Caco-2 (cell line): ENCODE measurements at regions not wholly inside any gene's neighbourhood (a gene's known extent, or its start where the extent isn't known, plus 50 kb on each side); places are given as distances from the start of the nearest gene placed in this dataset.

Experiments
- BruUV-seq: library from RNA; stranded (reverse); fragments of 400-500 nt; replicated peaks from 2 replicates; lab custom pipeline; 2021; lab: Mats Ljungman, UMichigan
- CTCF ChIA-PET: fragments of 300-600 bp; sonication (Branson Sonifier 250); formaldehyde crosslinking; loops from one replicate; lab custom pipeline; 2022; ENCODE audit warnings: antibody characterized with exemption; lab: Charles Lee
- POLR2A ChIA-PET: fragments of 300-600 bp; sonication (Branson Sonifier 250); formaldehyde crosslinking; loops from one replicate; lab custom pipeline; 2022; ENCODE audit warnings: antibody characterized with exemption; lab: Charles Lee
- DNase-seq, 2 experiments: peaks; one replicate each; pipeline versions ENCODE4 v3.0.0 to v3.0.0-alpha.2; 2020 to 2022
- H3K27me3 ChIP-seq: replicated peaks from 2 replicates; pipeline ENCODE4 v1.6.0; 2011; ENCODE audit warnings: low read length; ENCODE audit not compliant: control insufficient read depth, insufficient read depth
- H3K36me3 ChIP-seq: 2 replicates; pipeline ENCODE4 v1.5.1; 2011; ENCODE audit warnings: low read length; ENCODE audit not compliant: control insufficient read depth, insufficient read depth
- H3K4me1 ChIP-seq: fragments of 250-450 bp; sonication (Bioruptor Pico); 2 replicates; pipeline ENCODE4 v1.5.1; 2020; ENCODE audit warnings: mild to moderate bottlenecking
- H3K4me3 ChIP-seq: 2 replicates; pipeline ENCODE4 v1.5.1; 2011; ENCODE audit warnings: low read depth, mild to moderate bottlenecking, control low read depth, low read length
- H3K9me3 ChIP-seq: fragments of 250-450 bp; sonication (Bioruptor Pico); 2 replicates; pipeline ENCODE4 v1.5.1; 2020; ENCODE audit warnings: mild to moderate bottlenecking, moderate library complexity
- H3K27ac Mint-ChIP-seq: one replicate; pipeline ENCODE4 v1.8.0; 2022; ENCODE audit warnings: mixed read lengths; ENCODE audit not compliant: unreplicated experiment
- H3K27me3 Mint-ChIP-seq: one replicate; pipeline ENCODE4 v1.8.0; 2022; ENCODE audit warnings: mixed read lengths; ENCODE audit not compliant: insufficient read depth, unreplicated experiment
- H3K36me3 Mint-ChIP-seq: one replicate; pipeline ENCODE4 v1.8.0; 2022; ENCODE audit warnings: mild to moderate bottlenecking, mixed read lengths; ENCODE audit not compliant: insufficient read depth, unreplicated experiment
- H3K4me1 Mint-ChIP-seq: one replicate; pipeline ENCODE4 v1.8.0; 2022; ENCODE audit warnings: low read depth, mixed read lengths; ENCODE audit not compliant: unreplicated experiment
- H3K4me3 Mint-ChIP-seq: one replicate; pipeline ENCODE4 v1.8.0; 2022; ENCODE audit warnings: mild to moderate bottlenecking, moderate library complexity, mixed read lengths; ENCODE audit not compliant: unreplicated experiment
- H3K9me3 Mint-ChIP-seq: one replicate; pipeline ENCODE4 v1.8.0; 2022; ENCODE audit warnings: mixed read lengths; ENCODE audit not compliant: unreplicated experiment
- CTCF ChIP-seq, 2 experiments: fragments of 200-600 bp in 1 of 2; IDR thresholded peaks; 1 replicate in 1 of 2; 2 replicates in 1 of 2; pipeline versions ENCODE4 v1.5.1 to v1.8.0; 2011 to 2022; ENCODE audit warnings: antibody characterized with exemption in 1 of 2, control low read depth in 1 of 2, inconsistent platforms in 1 of 2, low read depth in 1 of 2, low read length in 1 of 2, mild to moderate bottlenecking in 1 of 2, moderate library complexity in 1 of 2; ENCODE audit not compliant: insufficient read depth in 1 of 2, severe bottlenecking in 1 of 2, unreplicated experiment in 1 of 2
- intact Hi-C: fragments of 100-400 bp; cut with micrococcal nuclease; formaldehyde crosslinking; loops from one replicate; pipeline ENCODE4 v1.10.0; 2022; ENCODE audit not compliant: unreplicated experiment

GRCh38 chr1:42006093-42006492, 87.4 kb upstream of the HIVEP3 start:
- H3K9me3 ChIP-seq: no peaks in the 10 kb centered on the region
- H3K4me1 ChIP-seq: no peaks in the 10 kb centered on the region
- intact Hi-C loops: loop anchor here (10.0 kb wide), 1 partner anchor 431 kb away; no protein-coding TSS in a partner anchor
- peaks cover 12% of the 10 kb centered on the region for H3K27me3 Mint-ChIP-seq
- H3K4me1 Mint-ChIP-seq: no peaks in the 10 kb centered on the region
- H3K36me3 ChIP-seq: no peaks in the 10 kb centered on the region
- POLR2A ChIA-PET: no interaction called here
- H3K4me3 ChIP-seq: no peak overlapping the region
- no TSS peak for BruUV-seq
- no peaks in the 10 kb centered on the region for H3K9me3 Mint-ChIP-seq
- H3K4me3 Mint-ChIP-seq: no peak overlapping the region
- no peak for DNase-seq
- no peaks in the 10 kb centered on the region for H3K36me3 Mint-ChIP-seq
- H3K27ac Mint-ChIP-seq: no peak overlapping the region
- CTCF ChIA-PET: no interaction called here
- H3K27me3 ChIP-seq: no peaks in the 10 kb centered on the region
- TF ChIP-seq CTCF (IDR thresholded peaks at IDR 0.05; ENCODE audit: insufficient read depth in 1 of 2, low read depth in 1 of 2, low read length in 1 of 2, severe bottlenecking in 1 of 2, unreplicated experiment in 1 of 2): no peak

- intact Hi-C loops: loop anchor here (10.0 kb wide), 1 partner anchor 431 kb away; no protein-coding TSS in a partner anchor
- CTCF ChIA-PET: no interaction called here
- no peak for DNase-seq
- BruUV-seq: no TSS peak
- Mint-ChIP-seq H3K27ac (no peak overlapping the region), H3K4me1 (no peaks in the 10 kb centered on the region), H3K36me3 (no peaks in the 10 kb centered on the region), H3K4me3 (no peak overlapping the region), H3K27me3 (peaks cover 12% of the 10 kb centered on the region), H3K9me3 (no peaks in the 10 kb centered on the region)
- H3K4me1 ChIP-seq: no peaks in the 10 kb centered on the region
- no peaks in the 10 kb centered on the region for H3K9me3 ChIP-seq
- no peaks in the 10 kb centered on the region for H3K27me3 ChIP-seq
- no peak overlapping the region for H3K4me3 ChIP-seq
- POLR2A ChIA-PET: no interaction called here
- H3K36me3 ChIP-seq: no peaks in the 10 kb centered on the region
- TF ChIP-seq CTCF (IDR thresholded peaks at IDR 0.05; ENCODE audit: insufficient read depth in 1 of 2, low read depth in 1 of 2, low read length in 1 of 2, severe bottlenecking in 1 of 2, unreplicated experiment in 1 of 2): no peak
Measured at GRCh38 chr1:42005530-42005929, 86.8 kb upstream of the HIVEP3 start.

- no TSS peak for BruUV-seq
- H3K4me3 Mint-ChIP-seq: no peak overlapping the region
- H3K9me3 Mint-ChIP-seq: no peaks in the 10 kb centered on the region
- H3K4me3 ChIP-seq: no peak overlapping the region
- H3K4me1 ChIP-seq: no peaks in the 10 kb centered on the region
- no peak for TF ChIP-seq CTCF (IDR thresholded peaks at IDR 0.05; ENCODE audit: insufficient read depth in 1 of 2, low read depth in 1 of 2, low read length in 1 of 2, severe bottlenecking in 1 of 2, unreplicated experiment in 1 of 2)
- ChIA-PET CTCF (no interaction called here), POLR2A (no interaction called here)
- intact Hi-C loops: loop anchor here (10.0 kb wide), 1 partner anchor 430 kb away; no protein-coding TSS in a partner anchor
- no peak overlapping the region for H3K27ac Mint-ChIP-seq
- no peaks in the 10 kb centered on the region for H3K4me1 Mint-ChIP-seq
- no peaks in the 10 kb centered on the region for H3K36me3 Mint-ChIP-seq
- no peak for DNase-seq
- H3K9me3 ChIP-seq: no peaks in the 10 kb centered on the region
- no peaks in the 10 kb centered on the region for H3K36me3 ChIP-seq
- no peaks in the 10 kb centered on the region for H3K27me3 ChIP-seq
- peaks cover 10% of the 10 kb centered on the region for H3K27me3 Mint-ChIP-seq
Measured at GRCh38 chr1:42004860-42005259, 86.1 kb upstream of the HIVEP3 start.
